Hepatocyte (in vitro differentiated cells): ENCODE measurements at regions not wholly inside any gene's neighbourhood (a gene's known extent, or its start where the extent isn't known, plus 50 kb on each side); places are given as distances from the start of the nearest gene placed in this dataset.

Experiments used
- DNase-seq: peaks from one replicate; pipeline ENCODE4 v3.0.0-alpha.2; 2016; ENCODE audit warnings: low spot score
- H2AFZ ChIP-seq: fragments of 200-600 bp; sonication (generic); 2 replicates; pipeline ENCODE4 v1.6.0; 2016; ENCODE audit warnings: antibody characterized with exemption, mild to moderate bottlenecking
- H3K27ac ChIP-seq: fragments of 200-600 bp; sonication (generic); 2 replicates; pipeline ENCODE4 v1.5.1; 2016; ENCODE audit warnings: mild to moderate bottlenecking
- H3K27me3 ChIP-seq: fragments of 200-600 bp; sonication (generic); 2 replicates; pipeline ENCODE4 v1.6.1; 2016
- H3K36me3 ChIP-seq: fragments of 200-600 bp; sonication (generic); replicated peaks from 2 replicates; pipeline ENCODE4 v1.5.1; 2016; ENCODE audit warnings: low read depth; ENCODE audit not compliant: insufficient read depth
- H3K4me1 ChIP-seq: fragments of 200-600 bp; sonication (generic); 2 replicates; pipeline ENCODE4 v1.5.1; 2016; ENCODE audit warnings: mild to moderate bottlenecking, moderate library complexity; ENCODE audit not compliant: insufficient read depth
- H3K4me2 ChIP-seq: fragments of 200-600 bp; sonication (generic); 2 replicates; pipeline ENCODE4 v1.6.0; 2016
- H3K4me3 ChIP-seq: fragments of 200-600 bp; sonication (generic); 2 replicates; pipeline ENCODE4 v1.5.1; 2016; ENCODE audit warnings: mild to moderate bottlenecking
- H3K79me2 ChIP-seq: fragments of 200-600 bp; sonication (generic); 2 replicates; pipeline ENCODE4 v1.6.0; 2017; ENCODE audit warnings: mild to moderate bottlenecking
- H3K9me2 ChIP-seq: fragments of 200-600 bp; sonication (generic); replicated peaks from 2 replicates; pipeline ENCODE4 v1.6.0; 2017; ENCODE audit warnings: mild to moderate bottlenecking; ENCODE audit not compliant: insufficient read depth
- H3K9me3 ChIP-seq: fragments of 200-600 bp; sonication (generic); 2 replicates; pipeline ENCODE4 v1.5.1; 2016; ENCODE audit warnings: low read depth, mild to moderate bottlenecking
- H4K20me1 ChIP-seq: fragments of 200-600 bp; sonication (generic); 2 replicates; pipeline ENCODE4 v1.6.0; 2016; ENCODE audit warnings: mild to moderate bottlenecking; ENCODE audit not compliant: insufficient read depth, poor library complexity, severe bottlenecking
- EZH2 ChIP-seq: fragments of 200-600 bp; sonication (generic); IDR thresholded peaks from 2 replicates; pipeline ENCODE4 v1.6.1; 2016; ENCODE audit warnings: antibody characterized with exemption, mild to moderate bottlenecking, borderline replicate concordance
- EZH2phosphoT487 ChIP-seq: fragments of 200-600 bp; sonication (generic); IDR thresholded peaks from one replicate; pipeline ENCODE4 v1.6.1; 2018; ENCODE audit warnings: antibody characterized with exemption, mild to moderate bottlenecking, low read depth, moderate library complexity; ENCODE audit not compliant: unreplicated experiment, severe bottlenecking
- WGBS: methylation state at CpG from one replicate; pipeline ENCODE4 v1.1.6; 2016; ENCODE audit warnings: low lambda C conversion rate; ENCODE audit errors: missing lambda C conversion rate; 5-methylcytosine and 5-hydroxymethylcytosine counted together
- TF ChIP-seq, protein P1 (sequence below): fragments of 200-600 bp; sonication (generic); IDR thresholded peaks from 2 replicates; pipeline ENCODE4 v1.5.1; 2016; ENCODE audit warnings: antibody characterized with exemption, mild to moderate bottlenecking; ENCODE audit not compliant: poor library complexity

DNA sequence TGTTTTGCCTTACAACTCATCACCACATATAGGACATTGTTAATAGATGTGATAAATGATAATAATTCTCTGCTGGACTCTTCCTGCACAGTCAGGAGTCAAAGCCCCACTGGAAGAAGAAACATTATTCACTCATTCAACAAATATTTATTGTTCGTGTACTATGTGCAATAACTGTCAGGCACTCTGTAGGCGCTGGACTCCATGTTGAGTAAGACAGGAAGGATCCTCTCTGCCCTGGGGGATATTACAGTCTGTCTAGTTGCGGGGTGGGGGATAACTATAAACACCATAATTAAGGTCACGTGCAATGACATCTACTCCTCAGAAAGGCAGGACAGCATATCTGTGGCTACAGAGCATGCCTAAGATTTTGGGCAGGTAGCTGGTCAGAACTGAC is 281.1 kb downstream of the FAT3 start:
- Histone ChIP-seq H3K9me2 (no peaks in the 10 kb centered on the region), H3K27ac (no peak overlapping the region), H2AFZ (no peak overlapping the region), H3K4me1 (no peaks in the 10 kb centered on the region), H4K20me1 (no peaks in the 10 kb centered on the region), H3K4me3 (no peak overlapping the region), H3K36me3 (no peaks in the 10 kb centered on the region), H3K79me2 (no peaks in the 10 kb centered on the region), H3K9me3 (no peaks in the 10 kb centered on the region), H3K4me2 (no peak overlapping the region), H3K27me3 (no peaks in the 10 kb centered on the region)
- DNase-seq = no peak
- TF ChIP-seq EZH2phosphoT487 (no peak), EZH2 (no peak)
- TF ChIP-seq, protein P1, sequence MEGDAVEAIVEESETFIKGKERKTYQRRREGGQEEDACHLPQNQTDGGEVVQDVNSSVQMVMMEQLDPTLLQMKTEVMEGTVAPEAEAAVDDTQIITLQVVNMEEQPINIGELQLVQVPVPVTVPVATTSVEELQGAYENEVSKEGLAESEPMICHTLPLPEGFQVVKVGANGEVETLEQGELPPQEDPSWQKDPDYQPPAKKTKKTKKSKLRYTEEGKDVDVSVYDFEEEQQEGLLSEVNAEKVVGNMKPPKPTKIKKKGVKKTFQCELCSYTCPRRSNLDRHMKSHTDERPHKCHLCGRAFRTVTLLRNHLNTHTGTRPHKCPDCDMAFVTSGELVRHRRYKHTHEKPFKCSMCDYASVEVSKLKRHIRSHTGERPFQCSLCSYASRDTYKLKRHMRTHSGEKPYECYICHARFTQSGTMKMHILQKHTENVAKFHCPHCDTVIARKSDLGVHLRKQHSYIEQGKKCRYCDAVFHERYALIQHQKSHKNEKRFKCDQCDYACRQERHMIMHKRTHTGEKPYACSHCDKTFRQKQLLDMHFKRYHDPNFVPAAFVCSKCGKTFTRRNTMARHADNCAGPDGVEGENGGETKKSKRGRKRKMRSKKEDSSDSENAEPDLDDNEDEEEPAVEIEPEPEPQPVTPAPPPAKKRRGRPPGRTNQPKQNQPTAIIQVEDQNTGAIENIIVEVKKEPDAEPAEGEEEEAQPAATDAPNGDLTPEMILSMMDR = no peak
- 73% methylated on average over 4 of the region's 4 CpGs for WGBS

DNA sequence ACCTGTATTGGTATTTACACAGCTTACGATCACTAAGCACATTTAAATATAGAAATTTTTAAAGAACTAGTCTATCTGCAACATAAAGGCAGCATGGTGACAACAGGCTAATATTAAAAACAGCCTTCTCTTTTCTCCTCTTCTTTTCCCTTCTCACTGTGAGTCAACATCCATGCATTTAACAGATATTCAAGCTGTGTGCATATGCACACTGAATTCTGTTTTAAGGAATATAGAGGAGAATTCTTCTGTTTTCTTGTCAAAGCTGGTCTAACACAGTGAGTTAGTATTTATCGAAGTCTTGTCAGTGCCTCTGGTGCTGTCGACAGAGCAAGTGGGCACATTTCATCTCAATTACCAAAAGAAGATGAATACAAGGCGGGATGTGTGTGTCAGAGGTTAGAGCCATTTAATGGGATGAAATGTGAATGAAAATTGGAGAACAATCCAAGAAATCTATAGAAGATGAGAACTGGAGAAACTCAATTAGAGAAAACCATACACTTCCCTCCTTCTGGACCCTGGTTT is 282.3 kb downstream of the FAT3 start:
- Histone ChIP-seq H3K4me2 (no peak overlapping the region), H3K4me1 (no peaks in the 10 kb centered on the region), H3K9me2 (no peaks in the 10 kb centered on the region), H3K79me2 (no peaks in the 10 kb centered on the region), H3K27ac (no peak overlapping the region), H4K20me1 (no peaks in the 10 kb centered on the region), H3K36me3 (no peaks in the 10 kb centered on the region), H2AFZ (no peak overlapping the region), H3K4me3 (no peak overlapping the region), H3K27me3 (no peaks in the 10 kb centered on the region), H3K9me3 (no peaks in the 10 kb centered on the region)
- no peak for DNase-seq
- TF ChIP-seq EZH2 (no peak), EZH2phosphoT487 (no peak)
- TF ChIP-seq, protein P1 = no peak
- WGBS = 94% methylated on average over 4 of the region's 4 CpGs

DNA sequence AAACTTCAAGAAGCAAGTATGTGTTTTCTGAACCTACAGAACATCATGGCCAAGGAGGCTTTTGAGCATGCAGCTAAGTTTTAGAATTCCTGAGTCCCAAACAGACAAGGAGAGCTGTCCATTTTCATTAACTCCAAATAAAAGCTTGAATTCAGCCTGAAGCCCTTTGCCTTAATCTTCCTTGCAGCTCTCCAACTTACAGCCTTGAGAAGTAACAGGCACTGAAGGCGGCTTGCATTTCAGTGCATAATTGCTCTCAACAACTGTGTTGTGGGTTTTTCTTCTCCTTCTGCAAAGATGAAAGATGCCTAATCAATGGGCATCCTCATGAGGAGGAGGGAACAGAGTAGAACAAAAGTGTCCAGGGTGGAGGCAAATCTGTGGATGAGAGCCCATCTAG is 286.0 kb downstream of the FAT3 start:
- no peak for DNase-seq
- Histone ChIP-seq H3K4me3 (no peak overlapping the region), H3K27ac (no peak overlapping the region), H3K9me2 (no peaks in the 10 kb centered on the region), H3K36me3 (no peaks in the 10 kb centered on the region), H2AFZ (no peak overlapping the region), H3K27me3 (no peaks in the 10 kb centered on the region), H3K4me1 (no peaks in the 10 kb centered on the region), H4K20me1 (no peaks in the 10 kb centered on the region), H3K9me3 (no peaks in the 10 kb centered on the region), H3K4me2 (no peak overlapping the region), H3K79me2 (no peaks in the 10 kb centered on the region)
- WGBS = 87% methylated on average over 1 of the region's 1 CpG
- TF ChIP-seq, protein P1 = no peak
- TF ChIP-seq EZH2 (no peak), EZH2phosphoT487 (no peak)
